ENCODE measurements at regions not wholly inside any gene's neighbourhood (a gene's known extent, or its start where the extent isn't known, plus 50 kb on each side); places are given as distances from the start of the nearest gene placed in this dataset.

- Mint-ChIP-seq H3K4me3 (no peak overlapping the region), H3K27me3 (ENCODE audit: insufficient read depth) (peaks cover 8% of the 10 kb centered on the region), H3K36me3 (ENCODE audit: low read depth) (no peaks in the 10 kb centered on the region), H3K9me3 (peaks cover 4% of the 10 kb centered on the region; the same call in 1 of the 2 replicates), H3K4me1 (ENCODE audit: low read depth) (peaks cover 11% of the 10 kb centered on the region), H3K27ac (no peak overlapping the region)
- TF ChIP-seq, protein P1, sequence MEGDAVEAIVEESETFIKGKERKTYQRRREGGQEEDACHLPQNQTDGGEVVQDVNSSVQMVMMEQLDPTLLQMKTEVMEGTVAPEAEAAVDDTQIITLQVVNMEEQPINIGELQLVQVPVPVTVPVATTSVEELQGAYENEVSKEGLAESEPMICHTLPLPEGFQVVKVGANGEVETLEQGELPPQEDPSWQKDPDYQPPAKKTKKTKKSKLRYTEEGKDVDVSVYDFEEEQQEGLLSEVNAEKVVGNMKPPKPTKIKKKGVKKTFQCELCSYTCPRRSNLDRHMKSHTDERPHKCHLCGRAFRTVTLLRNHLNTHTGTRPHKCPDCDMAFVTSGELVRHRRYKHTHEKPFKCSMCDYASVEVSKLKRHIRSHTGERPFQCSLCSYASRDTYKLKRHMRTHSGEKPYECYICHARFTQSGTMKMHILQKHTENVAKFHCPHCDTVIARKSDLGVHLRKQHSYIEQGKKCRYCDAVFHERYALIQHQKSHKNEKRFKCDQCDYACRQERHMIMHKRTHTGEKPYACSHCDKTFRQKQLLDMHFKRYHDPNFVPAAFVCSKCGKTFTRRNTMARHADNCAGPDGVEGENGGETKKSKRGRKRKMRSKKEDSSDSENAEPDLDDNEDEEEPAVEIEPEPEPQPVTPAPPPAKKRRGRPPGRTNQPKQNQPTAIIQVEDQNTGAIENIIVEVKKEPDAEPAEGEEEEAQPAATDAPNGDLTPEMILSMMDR (IDR thresholded peaks at IDR 0.05), result no peak
- DNase-seq, result no peak
These were observed 124.4 kb downstream of the SEC23IP start for GRCh38 chr10:120016906-120017305.

DNA sequence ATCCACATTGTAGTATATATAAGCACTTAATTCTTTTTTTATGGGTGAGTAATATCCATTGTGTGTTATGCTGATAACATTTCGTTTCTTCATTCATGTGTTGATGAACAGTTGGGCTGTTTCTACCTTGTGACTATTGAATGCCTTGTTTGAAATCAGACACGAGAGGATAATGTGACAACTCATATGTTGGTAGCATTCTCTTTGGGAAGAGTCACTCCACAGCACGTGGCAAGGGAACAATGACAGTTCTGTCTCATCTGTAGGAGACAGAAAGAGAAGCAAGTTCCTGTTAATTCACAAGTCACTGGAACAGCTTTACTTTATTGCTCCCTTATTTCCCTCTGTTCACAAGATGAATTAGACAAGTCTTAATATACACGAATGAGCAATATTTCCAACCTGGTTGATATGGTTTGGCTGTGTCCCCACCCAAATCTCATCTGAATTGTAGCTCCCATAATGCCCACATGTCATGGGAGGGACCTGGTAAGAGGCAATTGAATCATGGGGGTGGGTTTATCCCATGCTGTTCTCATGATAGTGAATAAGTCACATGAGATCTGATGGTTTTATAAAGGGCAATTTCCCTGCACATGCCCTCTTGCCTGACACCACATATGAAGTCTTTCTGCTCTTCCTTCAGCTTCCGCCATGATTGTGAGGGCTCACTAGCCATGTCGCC lies 125.3 kb downstream of the SEC23IP start:
- no peak overlapping the region for H3K4me3 Mint-ChIP-seq
- H3K36me3 Mint-ChIP-seq (ENCODE audit: low read depth), result no peaks in the 10 kb centered on the region
- peaks cover 4% of the 10 kb centered on the region for H3K27me3 Mint-ChIP-seq (ENCODE audit: insufficient read depth)
- no peak for DNase-seq
- no peak overlapping the region for H3K27ac Mint-ChIP-seq
- H3K4me1 Mint-ChIP-seq (ENCODE audit: low read depth), result peaks cover 1% of the 10 kb centered on the region
- TF ChIP-seq, protein P1 (IDR thresholded peaks at IDR 0.05), result no peak
- peaks cover 4% of the 10 kb centered on the region; the same call in 1 of the 2 replicates for H3K9me3 Mint-ChIP-seq

- TF ChIP-seq, protein P1 (IDR thresholded peaks at IDR 0.05), result no peak
- no peaks in the 10 kb centered on the region for H3K36me3 Mint-ChIP-seq (ENCODE audit: low read depth)
- peaks cover 3% of the 10 kb centered on the region for H3K27me3 Mint-ChIP-seq (ENCODE audit: insufficient read depth)
These were observed 126.2 kb downstream of the SEC23IP start for GRCh38 chr10:120018695-120019094.

GRCh38 chr10:120019568-120019967 lies 127.0 kb downstream of the SEC23IP start:
- H3K36me3 Mint-ChIP-seq (ENCODE audit: low read depth), result no peaks in the 10 kb centered on the region
- H3K4me3 Mint-ChIP-seq, result no peak overlapping the region
- peaks cover 2% of the 10 kb centered on the region for H3K27me3 Mint-ChIP-seq (ENCODE audit: insufficient read depth)
- no peaks in the 10 kb centered on the region for H3K4me1 Mint-ChIP-seq (ENCODE audit: low read depth)
- peaks cover 4% of the 10 kb centered on the region; the same call in 1 of the 2 replicates for H3K9me3 Mint-ChIP-seq
- H3K27ac Mint-ChIP-seq, result no peak overlapping the region
- TF ChIP-seq, protein P1 (IDR thresholded peaks at IDR 0.05), result no peak
- DNase-seq, result no peak

More at GRCh38 chr10:120018695-120019094, 126.2 kb downstream of the SEC23IP start:
- Mint-ChIP-seq H3K9me3 (peaks cover 4% of the 10 kb centered on the region; the same call in 1 of the 2 replicates), H3K27ac (no peak overlapping the region), H3K4me3 (no peak overlapping the region), H3K4me1 (ENCODE audit: low read depth) (no peaks in the 10 kb centered on the region)
- DNase-seq, result no peak

DNA sequence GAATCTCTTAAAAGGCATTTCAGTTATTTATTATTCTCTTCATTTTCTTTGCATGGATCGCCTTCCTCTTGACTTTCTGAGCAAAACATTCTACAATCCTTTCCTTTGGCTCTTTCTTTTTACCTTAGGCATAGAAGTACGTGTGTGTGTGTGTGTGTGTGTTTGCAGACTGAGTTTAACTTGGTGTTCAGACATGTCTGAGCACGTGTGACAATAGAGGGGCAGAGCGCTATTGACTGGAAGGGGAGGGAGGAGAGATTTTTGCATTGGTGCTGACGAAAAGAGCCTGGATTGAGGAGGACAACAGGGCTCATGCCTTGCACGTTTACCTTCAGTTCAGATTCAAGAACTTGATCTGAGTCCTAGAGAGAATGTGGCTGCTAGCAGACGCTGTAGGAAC lies 129.8 kb downstream of the SEC23IP start:
- TF ChIP-seq, protein P1 (IDR thresholded peaks at IDR 0.05), result no peak
- no peaks in the 10 kb centered on the region for H3K4me1 Mint-ChIP-seq (ENCODE audit: low read depth)
- peaks cover 11% of the 10 kb centered on the region for H3K9me3 Mint-ChIP-seq
- H3K4me3 Mint-ChIP-seq, result no peak overlapping the region
- no peak for DNase-seq
- no peaks in the 10 kb centered on the region for H3K36me3 Mint-ChIP-seq (ENCODE audit: low read depth)
- peaks cover 1% of the 10 kb centered on the region; the same call in 1 of the 2 replicates for H3K27me3 Mint-ChIP-seq (ENCODE audit: insufficient read depth)
- no peak overlapping the region for H3K27ac Mint-ChIP-seq
